GM19395 (cell line): ENCODE measurements at regions not wholly inside any gene's neighbourhood (a gene's known extent, or its start where the extent isn't known, plus 50 kb on each side); places are given as distances from the start of the nearest gene placed in this dataset.

Experiments used
- ATAC-seq: cut with Tn5 transposase; IDR thresholded peaks from one replicate; pipeline ENCODE4 v1.9.1; 2021; ENCODE audit warnings: mild to moderate bottlenecking, moderate library complexity; ENCODE audit not compliant: unreplicated experiment

DNA sequence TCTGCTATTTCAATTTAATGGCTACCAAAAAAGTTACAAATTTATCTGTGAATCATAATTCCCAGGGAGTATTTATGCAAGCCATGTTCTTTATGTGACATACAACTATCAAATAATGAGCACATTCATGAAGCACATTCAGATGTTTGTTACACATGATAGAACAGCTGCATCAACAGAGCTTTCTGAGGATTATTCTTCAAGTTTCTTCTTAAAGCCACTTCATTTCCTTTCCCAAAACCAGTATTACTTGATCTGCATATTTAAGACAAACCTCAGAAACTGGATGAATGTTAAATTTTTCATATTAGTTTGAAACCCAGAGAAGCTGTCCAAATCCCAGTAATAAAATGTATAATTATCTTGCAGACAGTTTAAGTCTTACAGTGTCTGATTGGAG is 73.6 kb upstream of the SOX5 start:
- ATAC-seq, result no peak

DNA sequence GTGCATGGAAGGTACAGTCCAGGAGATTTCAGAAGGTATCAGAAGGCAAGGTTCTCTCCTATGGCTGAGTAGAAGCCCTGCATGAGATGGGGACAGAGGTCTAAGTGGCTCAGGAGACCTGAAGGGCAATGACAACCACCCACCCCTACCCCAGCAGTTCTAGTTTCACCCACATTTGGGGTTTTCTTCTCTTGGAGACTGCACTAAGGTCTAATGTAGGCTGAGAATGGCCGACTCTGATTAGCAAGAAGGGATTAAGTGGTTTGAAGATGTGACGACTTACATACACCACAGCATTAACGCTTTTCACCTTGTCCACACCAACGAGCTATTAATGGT is 71.7 kb upstream of the SOX5 start:
- no peak for ATAC-seq

DNA sequence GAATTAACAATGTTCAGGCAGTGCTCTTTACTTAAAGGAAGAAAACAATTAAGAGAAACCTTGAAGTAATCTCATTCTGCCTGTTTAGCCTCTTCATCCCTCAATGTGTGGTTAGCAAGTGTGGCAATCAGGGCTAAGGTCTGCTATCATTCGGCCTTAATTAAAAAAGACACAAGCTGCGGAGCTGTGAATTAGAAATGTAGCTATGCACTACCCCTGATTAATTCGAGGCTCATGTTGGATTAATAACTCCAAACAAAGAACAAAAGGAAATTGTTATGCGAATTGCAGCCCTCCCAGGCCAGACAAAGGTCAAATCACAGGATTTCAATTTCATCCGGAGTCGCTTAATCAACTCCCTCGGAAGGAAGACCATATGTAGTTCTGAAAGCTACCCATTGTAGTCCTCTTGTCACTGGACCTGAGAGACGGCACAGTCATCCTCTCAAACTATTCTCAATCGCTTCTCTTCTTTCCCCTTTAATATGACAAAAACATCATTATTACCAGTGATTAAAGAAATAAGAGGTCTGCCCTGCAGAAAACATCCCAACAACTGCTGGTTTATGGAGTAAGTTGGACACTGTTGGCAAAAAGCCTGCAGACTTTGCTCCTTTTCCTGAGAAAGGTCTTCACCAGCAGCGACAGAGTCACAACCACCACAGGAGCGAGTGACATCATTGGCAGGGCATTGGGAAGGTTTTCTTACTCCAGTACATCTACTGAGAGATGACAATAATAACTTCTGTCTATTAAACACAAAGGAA is 71.1 kb upstream of the SOX5 start:
- ATAC-seq, result no peak

DNA sequence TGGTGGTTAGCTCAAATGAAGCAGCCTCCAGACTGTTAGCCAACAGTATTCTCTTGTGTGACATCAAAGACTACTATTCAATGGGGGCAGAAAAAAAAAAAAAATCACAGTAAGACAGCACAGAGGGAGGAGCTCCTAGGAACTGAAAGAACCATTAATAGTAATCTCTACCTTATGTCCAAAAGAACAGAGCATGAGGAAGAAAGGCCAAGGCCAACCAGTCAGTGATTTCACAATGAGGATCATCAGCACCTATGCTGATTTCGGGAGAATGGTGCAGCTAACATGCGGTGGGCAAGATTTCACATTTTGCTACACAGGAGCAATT is 66.3 kb upstream of the SOX5 start:
- no peak for ATAC-seq

DNA sequence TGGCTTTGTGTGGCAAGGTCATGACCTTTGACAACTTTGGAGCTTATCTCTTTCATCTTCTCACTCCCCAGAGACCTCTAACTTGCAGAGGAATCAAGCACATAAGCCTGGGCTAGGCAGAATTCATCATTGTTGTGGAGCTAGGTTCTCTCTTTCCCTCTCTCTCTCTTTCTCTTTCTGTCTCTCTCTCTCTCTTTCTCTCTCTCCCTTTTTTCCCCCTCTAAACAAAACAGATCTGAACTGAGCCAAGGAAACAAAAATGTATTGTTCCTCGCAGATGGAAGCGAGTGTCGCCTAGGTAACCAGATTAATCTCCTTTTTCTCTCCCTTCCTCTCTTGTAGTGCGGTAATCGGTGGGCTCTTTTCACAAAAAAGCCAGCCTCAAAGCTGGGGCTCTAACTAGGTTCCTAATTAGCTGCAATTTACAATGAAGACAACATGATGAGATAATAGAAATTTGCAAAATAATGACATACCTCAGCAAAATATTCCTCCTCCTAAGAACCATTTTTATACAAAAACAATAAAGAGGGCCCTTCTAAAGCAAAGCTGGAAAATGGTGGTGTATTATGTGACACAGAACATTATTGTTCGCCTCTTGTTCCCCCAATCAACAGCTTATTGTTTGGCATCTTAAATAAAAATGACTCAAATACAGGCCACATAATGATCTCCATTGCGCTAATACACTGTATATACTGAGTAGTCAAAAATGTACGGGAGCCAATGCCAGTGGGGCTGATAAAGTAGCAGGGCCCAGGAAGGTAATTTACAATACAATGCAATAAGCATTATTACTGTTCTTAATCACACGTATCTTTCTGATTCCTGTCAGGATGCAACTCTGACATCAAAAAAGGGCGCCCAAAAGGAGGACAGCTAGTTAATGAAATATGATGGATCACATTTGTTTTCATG is 65.7 kb upstream of the SOX5 start:
- no peak for ATAC-seq

DNA sequence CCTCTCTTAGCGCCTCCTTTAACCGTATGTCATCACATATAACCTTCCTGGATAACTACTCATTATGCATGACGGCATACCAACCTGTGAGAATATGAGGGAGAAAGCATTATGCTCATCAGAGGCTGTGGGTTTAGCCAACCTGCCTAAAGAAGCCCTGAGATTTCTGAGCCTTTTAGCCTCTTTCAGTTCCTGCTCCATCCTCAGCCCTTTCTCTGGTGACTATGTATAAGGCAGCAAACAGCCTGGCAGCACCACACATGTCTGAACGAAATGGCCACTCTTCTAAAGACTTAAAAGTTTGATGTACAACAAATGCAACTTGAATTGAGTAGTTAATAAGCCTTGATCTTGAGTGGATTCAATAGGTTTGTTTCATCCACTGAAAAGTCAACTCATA is 64.8 kb upstream of the SOX5 start:
- ATAC-seq, result no peak

DNA sequence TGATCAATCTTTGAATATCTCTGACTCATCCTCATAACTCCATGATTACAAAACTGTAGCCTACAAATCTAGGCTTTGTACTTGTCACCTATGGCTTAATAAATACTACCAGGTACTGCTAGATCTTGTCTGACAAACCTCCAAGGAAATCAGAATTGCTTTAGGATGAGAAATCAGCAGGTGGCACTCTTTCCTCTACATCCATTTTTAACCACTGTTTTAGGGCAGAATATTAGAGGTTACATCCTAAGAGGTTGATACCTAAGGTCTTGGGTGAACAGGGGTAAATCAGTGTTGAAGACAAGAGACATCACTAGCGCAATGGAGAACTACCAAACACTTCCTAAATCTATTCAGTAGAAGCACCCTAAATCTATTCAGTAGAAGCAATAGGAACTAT is 63.1 kb upstream of the SOX5 start:
- ATAC-seq, result no peak

DNA sequence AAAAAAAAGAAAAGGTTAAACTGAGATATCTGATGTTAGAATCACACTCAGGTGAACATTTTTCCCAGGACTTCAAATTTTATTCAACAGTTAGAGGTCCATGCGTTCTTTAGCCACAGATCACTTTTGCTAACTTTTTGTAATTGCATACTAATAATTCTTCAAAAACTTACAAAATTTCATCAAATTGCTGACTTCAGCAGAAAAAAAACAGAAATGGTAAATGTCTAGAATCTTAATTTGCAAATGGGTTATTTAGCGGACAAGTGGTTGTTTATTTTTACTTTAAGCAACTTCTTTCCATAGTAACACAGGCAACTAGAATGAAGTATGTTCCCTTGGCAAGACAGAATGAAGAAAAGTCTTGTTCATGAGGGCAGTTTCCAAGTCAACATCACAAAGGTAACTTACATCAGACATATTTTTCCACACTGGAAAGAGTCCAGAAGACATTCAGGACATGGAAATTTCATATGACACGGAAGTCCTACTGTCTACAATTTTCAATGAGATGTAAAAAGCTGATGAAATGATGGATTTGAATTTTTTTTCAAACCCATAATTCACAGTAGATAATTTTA is 62.5 kb upstream of the SOX5 start:
- ATAC-seq, result no peak

DNA sequence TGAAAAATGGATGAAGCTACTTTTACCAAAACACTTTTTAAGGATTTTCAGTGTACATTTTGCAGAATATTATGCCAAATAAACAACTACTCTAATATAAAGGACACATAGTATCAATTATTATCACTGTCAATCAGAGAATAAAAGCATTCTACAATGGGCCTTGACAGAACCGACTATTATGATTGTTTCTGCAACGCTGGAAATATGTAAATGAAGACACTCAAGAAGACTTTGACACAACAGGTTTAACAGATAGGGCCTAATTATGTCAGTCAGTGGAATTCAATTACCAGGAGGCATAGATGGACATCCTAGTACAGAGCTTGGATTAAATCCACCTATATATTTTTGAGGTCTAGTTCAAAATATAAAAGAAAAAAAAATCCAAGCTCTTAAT is 58.7 kb upstream of the SOX5 start:
- no peak for ATAC-seq
